C4-2B (cell line): ENCODE measurements at regions not wholly inside any gene's neighbourhood (a gene's known extent, or its start where the extent isn't known, plus 50 kb on each side); places are given as distances from the start of the nearest gene placed in this dataset.

Experiments
- ZFX ChIP-seq: fragments of 450-650 bp; IDR thresholded peaks from 2 replicates; pipeline ENCODE4 v1.6.1; 2017
- TF ChIP-seq, protein P1 (sequence below): fragments of 450-650 bp; conservative IDR thresholded peaks from 2 replicates; pipeline ENCODE4 v1.5.1; 2017; ENCODE audit warnings: mild to moderate bottlenecking

DNA sequence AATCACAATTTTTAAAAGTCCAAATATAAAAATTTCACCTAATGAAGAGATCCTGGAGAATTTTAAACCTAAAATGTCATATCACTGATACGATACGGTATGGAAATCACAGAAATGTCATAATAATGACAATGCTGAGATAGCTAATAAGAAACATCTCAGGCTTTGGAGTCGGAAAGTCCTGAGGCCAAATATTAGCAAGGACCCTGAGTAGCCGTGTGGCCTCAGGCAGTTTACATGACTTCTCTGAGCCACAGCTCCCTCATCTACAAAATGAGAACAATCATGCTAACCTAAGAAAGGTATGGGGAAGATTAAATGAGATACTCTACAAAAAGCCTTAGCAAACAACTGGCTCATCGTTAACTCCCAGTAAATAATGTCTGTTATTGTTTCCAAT is 100.9 kb upstream of the NEBL start:
- TF ChIP-seq, protein P1, sequence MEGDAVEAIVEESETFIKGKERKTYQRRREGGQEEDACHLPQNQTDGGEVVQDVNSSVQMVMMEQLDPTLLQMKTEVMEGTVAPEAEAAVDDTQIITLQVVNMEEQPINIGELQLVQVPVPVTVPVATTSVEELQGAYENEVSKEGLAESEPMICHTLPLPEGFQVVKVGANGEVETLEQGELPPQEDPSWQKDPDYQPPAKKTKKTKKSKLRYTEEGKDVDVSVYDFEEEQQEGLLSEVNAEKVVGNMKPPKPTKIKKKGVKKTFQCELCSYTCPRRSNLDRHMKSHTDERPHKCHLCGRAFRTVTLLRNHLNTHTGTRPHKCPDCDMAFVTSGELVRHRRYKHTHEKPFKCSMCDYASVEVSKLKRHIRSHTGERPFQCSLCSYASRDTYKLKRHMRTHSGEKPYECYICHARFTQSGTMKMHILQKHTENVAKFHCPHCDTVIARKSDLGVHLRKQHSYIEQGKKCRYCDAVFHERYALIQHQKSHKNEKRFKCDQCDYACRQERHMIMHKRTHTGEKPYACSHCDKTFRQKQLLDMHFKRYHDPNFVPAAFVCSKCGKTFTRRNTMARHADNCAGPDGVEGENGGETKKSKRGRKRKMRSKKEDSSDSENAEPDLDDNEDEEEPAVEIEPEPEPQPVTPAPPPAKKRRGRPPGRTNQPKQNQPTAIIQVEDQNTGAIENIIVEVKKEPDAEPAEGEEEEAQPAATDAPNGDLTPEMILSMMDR = no peak
- no peak for TF ChIP-seq ZFX
